OCI-LY1 (cell line): ENCODE measurements at regions not wholly inside any gene's neighbourhood (a gene's known extent, or its start where the extent isn't known, plus 50 kb on each side); places are given as distances from the start of the nearest gene placed in this dataset.

ENCODE experiments used
- H2AFZ ChIP-seq: fragments of 200-600 bp; sonication (generic), shearing (Covaris generic); 2 replicates; pipeline ENCODE4 v1.6.0; 2014; ENCODE audit warnings: antibody characterized with exemption, mild to moderate bottlenecking, low read length
- H3F3A ChIP-seq: fragments of 200-600 bp; sonication (generic), shearing (Covaris generic); 2 replicates; pipeline ENCODE4 v1.6.0; 2014; ENCODE audit warnings: mild to moderate bottlenecking, antibody characterized with exemption, low read length, moderate library complexity; ENCODE audit not compliant: insufficient read depth
- H3K27ac ChIP-seq: fragments of 200-600 bp; sonication (generic); 2 replicates; pipeline ENCODE4 v1.5.1; 2014; ENCODE audit warnings: low read length, mixed run types, mild to moderate bottlenecking, low read depth; ENCODE audit not compliant: poor library complexity, severe bottlenecking
- H3K27me3 ChIP-seq: fragments of 200-600 bp; sonication (generic); 2 replicates; pipeline ENCODE4 v1.6.0; 2014; ENCODE audit warnings: antibody characterized with exemption, mild to moderate bottlenecking, low read length, moderate library complexity; ENCODE audit not compliant: insufficient read depth
- H3K36me3 ChIP-seq: fragments of 200-600 bp; sonication (generic); 2 replicates; pipeline ENCODE4 v1.6.1; 2014; ENCODE audit warnings: mild to moderate bottlenecking, antibody characterized with exemption, low read length, moderate library complexity, mixed read lengths; ENCODE audit not compliant: insufficient read depth
- H3K4me1 ChIP-seq: fragments of 200-600 bp; sonication (generic); 2 replicates; pipeline ENCODE4 v1.5.1; 2014; ENCODE audit warnings: mild to moderate bottlenecking, low read length, moderate library complexity; ENCODE audit not compliant: insufficient read depth, severe bottlenecking
- H3K4me2 ChIP-seq: fragments of 200-600 bp; sonication (generic), shearing (Covaris generic); 2 replicates; pipeline ENCODE4 v1.6.1; 2014; ENCODE audit warnings: low read length
- H3K4me3 ChIP-seq: fragments of 200-600 bp; sonication (generic); 2 replicates; pipeline ENCODE4 v1.5.1; 2014; ENCODE audit warnings: low read length, low read depth, mild to moderate bottlenecking, mixed read lengths; ENCODE audit not compliant: poor library complexity, severe bottlenecking
- H3K79me2 ChIP-seq: fragments of 200-600 bp; shearing (Covaris generic); 2 replicates; pipeline ENCODE4 v1.6.1; 2016; ENCODE audit warnings: mixed run types, low read length, mixed read lengths; ENCODE audit not compliant: insufficient read depth
- H3K9ac ChIP-seq: fragments of 200-600 bp; sonication (generic), shearing (Covaris generic); 2 replicates; pipeline ENCODE4 v1.6.1; 2014; ENCODE audit warnings: mild to moderate bottlenecking, low read length, mixed read lengths
- H3K9me2 ChIP-seq: fragments of 200-600 bp; sonication (generic), shearing (Covaris generic); 2 replicates; pipeline ENCODE4 v1.6.1; 2014; ENCODE audit warnings: low read depth, mild to moderate bottlenecking, low read length, mixed read lengths
- H3K9me3 ChIP-seq: fragments of 200-600 bp; shearing (Covaris generic); 2 replicates; pipeline ENCODE4 v1.6.1; 2014; ENCODE audit warnings: low read length, mixed read lengths
- H4K20me1 ChIP-seq: fragments of 200-600 bp; sonication (generic), shearing (Covaris generic); 2 replicates; pipeline ENCODE4 v1.6.0; 2016; ENCODE audit warnings: mild to moderate bottlenecking, low read length; ENCODE audit not compliant: insufficient read depth
- EZH2 ChIP-seq: fragments of 200-600 bp; sonication (generic), shearing (Covaris generic); IDR thresholded peaks from 2 replicates; pipeline ENCODE4 v1.8.0; 2017; ENCODE audit warnings: borderline replicate concordance, mixed run types, mild to moderate bottlenecking, antibody characterized with exemption, low read length, moderate library complexity, mixed read lengths
- TF ChIP-seq, protein P1 (sequence below): fragments of 200-600 bp; sonication (generic), shearing (Covaris generic); IDR thresholded peaks from 2 replicates; pipeline ENCODE4 v1.5.1; 2017; ENCODE audit warnings: mild to moderate bottlenecking, antibody characterized with exemption, low read length, moderate library complexity, mixed read lengths

DNA sequence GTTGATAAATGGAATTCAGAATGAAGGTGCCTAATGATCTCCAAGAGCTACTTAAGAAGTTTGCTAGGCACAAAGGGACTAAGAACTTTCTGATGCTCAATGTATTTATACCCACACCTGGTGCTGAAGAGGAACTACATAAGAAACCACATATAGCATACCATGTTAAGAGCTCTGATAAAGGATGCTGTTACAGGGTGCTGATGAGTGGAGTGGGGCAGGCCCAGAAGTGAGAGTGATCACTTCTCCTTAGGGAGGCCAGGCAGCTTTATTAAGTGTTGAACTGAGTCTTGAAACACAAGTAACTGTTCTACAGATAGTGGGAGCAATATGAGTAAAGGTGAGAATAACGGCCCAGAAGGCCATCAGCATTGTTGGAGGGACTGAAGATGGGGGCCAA, 68.3 kb upstream of the CHRDL1 start:
- Histone ChIP-seq H3K4me3 (no peak overlapping the region), H3K9ac (no peak overlapping the region), H3K79me2 (no peaks in the 10 kb centered on the region), H3K4me2 (no peak overlapping the region), H3K27me3 (no peaks in the 10 kb centered on the region), H4K20me1 (no peaks in the 10 kb centered on the region), H3F3A (no peaks in the 10 kb centered on the region), H3K9me3 (no peaks in the 10 kb centered on the region), H3K9me2 (no peaks in the 10 kb centered on the region), H3K27ac (no peak overlapping the region), H3K4me1 (no peaks in the 10 kb centered on the region), H3K36me3 (no peaks in the 10 kb centered on the region), H2AFZ (no peak overlapping the region)
- TF ChIP-seq EZH2, result no peak
- TF ChIP-seq, protein P1, sequence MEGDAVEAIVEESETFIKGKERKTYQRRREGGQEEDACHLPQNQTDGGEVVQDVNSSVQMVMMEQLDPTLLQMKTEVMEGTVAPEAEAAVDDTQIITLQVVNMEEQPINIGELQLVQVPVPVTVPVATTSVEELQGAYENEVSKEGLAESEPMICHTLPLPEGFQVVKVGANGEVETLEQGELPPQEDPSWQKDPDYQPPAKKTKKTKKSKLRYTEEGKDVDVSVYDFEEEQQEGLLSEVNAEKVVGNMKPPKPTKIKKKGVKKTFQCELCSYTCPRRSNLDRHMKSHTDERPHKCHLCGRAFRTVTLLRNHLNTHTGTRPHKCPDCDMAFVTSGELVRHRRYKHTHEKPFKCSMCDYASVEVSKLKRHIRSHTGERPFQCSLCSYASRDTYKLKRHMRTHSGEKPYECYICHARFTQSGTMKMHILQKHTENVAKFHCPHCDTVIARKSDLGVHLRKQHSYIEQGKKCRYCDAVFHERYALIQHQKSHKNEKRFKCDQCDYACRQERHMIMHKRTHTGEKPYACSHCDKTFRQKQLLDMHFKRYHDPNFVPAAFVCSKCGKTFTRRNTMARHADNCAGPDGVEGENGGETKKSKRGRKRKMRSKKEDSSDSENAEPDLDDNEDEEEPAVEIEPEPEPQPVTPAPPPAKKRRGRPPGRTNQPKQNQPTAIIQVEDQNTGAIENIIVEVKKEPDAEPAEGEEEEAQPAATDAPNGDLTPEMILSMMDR, result no peak

DNA sequence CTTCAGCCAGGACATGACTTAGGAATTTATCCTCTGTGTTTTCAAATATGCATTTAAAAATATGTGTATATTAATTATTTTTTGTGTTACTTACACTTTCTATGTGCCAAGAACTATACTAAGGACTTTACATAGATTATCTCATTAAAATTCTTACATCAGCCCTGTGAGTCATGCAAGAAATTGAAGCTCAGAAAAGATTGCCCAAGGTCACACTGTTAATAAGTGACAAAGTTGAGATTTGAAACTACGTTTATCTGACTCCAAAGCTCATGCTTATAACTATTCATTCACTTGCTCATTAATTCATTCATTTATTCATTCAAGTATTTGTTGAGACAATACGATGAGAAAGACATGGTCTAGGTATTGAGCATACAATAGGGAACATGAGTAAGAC, 62.9 kb upstream of the CHRDL1 start:
- H3K4me2 ChIP-seq, result no peak overlapping the region
- no peaks in the 10 kb centered on the region for H3K9me2 ChIP-seq
- H3K36me3 ChIP-seq, result no peaks in the 10 kb centered on the region
- H2AFZ ChIP-seq, result no peak overlapping the region
- no peaks in the 10 kb centered on the region for H3F3A ChIP-seq
- no peaks in the 10 kb centered on the region for H3K9me3 ChIP-seq
- H3K4me1 ChIP-seq, result no peaks in the 10 kb centered on the region
- no peaks in the 10 kb centered on the region for H4K20me1 ChIP-seq
- no peak overlapping the region for H3K27ac ChIP-seq
- H3K9ac ChIP-seq, result no peak overlapping the region
- TF ChIP-seq EZH2, result no peak
- TF ChIP-seq, protein P1, result no peak
- no peaks in the 10 kb centered on the region for H3K27me3 ChIP-seq
- H3K4me3 ChIP-seq, result no peak overlapping the region
- H3K79me2 ChIP-seq, result no peaks in the 10 kb centered on the region

DNA sequence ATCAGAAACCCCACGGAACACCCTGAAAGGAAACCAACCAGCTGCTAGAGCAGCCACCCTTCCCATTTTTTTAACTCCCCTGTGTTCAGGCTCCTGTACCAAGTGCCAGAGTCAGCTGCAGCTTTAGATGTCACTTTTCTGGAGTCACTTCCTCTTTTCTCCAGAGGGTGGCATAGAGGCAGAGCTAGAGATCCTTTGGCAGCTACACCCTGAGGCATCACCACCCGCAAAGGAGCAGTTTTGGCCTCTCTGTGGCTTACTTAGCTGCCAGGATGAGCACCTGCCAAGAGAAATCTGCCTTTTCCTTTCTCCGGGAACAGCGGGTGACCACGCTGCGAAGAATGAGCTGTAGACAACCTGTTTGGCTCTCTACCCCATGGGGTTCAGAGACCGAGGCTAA, 58.0 kb upstream of the CHRDL1 start:
- Histone ChIP-seq H3K79me2 (no peaks in the 10 kb centered on the region), H3K9me2 (no peaks in the 10 kb centered on the region), H3K4me3 (no peak overlapping the region)

More for the DNA sequence above, 58.0 kb upstream of the CHRDL1 start:
- Histone ChIP-seq H3K4me2 (no peak overlapping the region), H3K9ac (no peak overlapping the region), H3K9me3 (no peaks in the 10 kb centered on the region), H2AFZ (no peak overlapping the region), H3K36me3 (no peaks in the 10 kb centered on the region), H4K20me1 (no peaks in the 10 kb centered on the region), H3F3A (no peaks in the 10 kb centered on the region), H3K27ac (no peak overlapping the region), H3K27me3 (no peaks in the 10 kb centered on the region), H3K4me1 (no peaks in the 10 kb centered on the region)
- TF ChIP-seq EZH2, result no peak
- TF ChIP-seq, protein P1, result no peak
